MM.1S (cell line): ENCODE measurements at regions not wholly inside any gene's neighbourhood (a gene's known extent, or its start where the extent isn't known, plus 50 kb on each side); places are given as distances from the start of the nearest gene placed in this dataset.

Source experiments
- CTCF ChIP-seq: fragments of 300-600 bp; sonication (generic); IDR thresholded peaks from 2 replicates; pipeline ENCODE4 v1.5.1; 2016; ENCODE audit warnings: antibody characterized with exemption, low read length, mixed read lengths
- EZH2 ChIP-seq: fragments of 300-600 bp; sonication (generic); optimal IDR thresholded peaks from 2 replicates; pipeline ENCODE3; 2017; ENCODE audit warnings: low read depth, mild to moderate bottlenecking, antibody characterized with exemption, low read length, mixed read lengths
- EZH2phosphoT487 ChIP-seq: fragments of 300-600 bp; sonication (generic); IDR thresholded peaks from 2 replicates; pipeline ENCODE4 v1.6.1; 2018; ENCODE audit warnings: antibody characterized with exemption, low read length

- TF ChIP-seq EZH2 (no peak), CTCF (no peak), EZH2phosphoT487 (no peak)
These were observed 307.2 kb downstream of the ATP23 start for GRCh38 chr12:58248599-58248998.
